Right kidney (tissue), 1 donor: ENCODE measurements at regions not wholly inside any gene's neighbourhood (a gene's known extent, or its start where the extent isn't known, plus 50 kb on each side); places are given as distances from the start of the nearest gene placed in this dataset.

Experiments
- DNase-seq: peaks from one replicate; pipeline ENCODE4 v3.0.0-alpha.2; 2016

DNA sequence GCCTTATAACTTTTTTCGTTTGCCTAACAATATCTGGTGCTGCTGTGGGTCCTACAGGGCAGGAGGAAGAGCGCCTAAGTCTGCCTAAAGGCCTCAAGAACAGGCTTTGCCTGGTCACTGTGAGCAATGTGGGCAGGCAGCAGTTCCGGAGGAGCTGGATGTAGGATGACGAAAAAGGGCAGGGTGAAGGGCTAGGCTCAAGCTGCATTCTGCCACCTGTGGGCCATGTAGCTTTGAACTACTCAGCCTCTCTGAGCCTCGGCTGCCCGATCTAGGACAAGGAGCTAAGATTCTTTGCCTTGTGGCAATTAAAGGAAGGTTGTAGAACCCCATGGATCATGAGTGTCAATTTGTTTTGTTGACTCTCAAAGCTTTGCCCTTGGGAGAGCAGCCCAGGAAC, 57.1 kb upstream of the MAMLD1 start:
- no peak for DNase-seq

DNA sequence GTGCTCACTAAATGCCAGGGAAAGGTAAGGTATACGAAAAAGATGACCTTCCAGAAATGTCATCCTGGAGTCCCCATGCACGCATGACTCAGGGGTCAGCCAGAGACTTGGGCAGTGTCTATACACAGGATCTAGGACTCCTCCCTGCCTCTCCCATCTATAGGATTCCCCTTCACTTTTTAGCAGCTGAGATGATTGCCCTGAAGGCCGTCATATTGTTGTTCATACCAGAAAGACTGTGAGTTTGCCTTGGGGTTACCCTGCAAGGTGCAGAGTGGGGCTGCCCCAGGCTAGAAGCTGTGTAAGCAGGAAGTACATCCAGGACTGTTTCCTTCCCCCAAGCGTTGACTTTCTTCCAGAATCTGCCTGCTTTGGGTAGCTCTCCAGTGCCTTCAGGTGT, 55.1 kb upstream of the MAMLD1 start:
- DNase-seq, result no peak

- no peak for DNase-seq
Observed at GRCh38 chrX:150308532-150309157, 54.5 kb upstream of the MAMLD1 start.

DNA sequence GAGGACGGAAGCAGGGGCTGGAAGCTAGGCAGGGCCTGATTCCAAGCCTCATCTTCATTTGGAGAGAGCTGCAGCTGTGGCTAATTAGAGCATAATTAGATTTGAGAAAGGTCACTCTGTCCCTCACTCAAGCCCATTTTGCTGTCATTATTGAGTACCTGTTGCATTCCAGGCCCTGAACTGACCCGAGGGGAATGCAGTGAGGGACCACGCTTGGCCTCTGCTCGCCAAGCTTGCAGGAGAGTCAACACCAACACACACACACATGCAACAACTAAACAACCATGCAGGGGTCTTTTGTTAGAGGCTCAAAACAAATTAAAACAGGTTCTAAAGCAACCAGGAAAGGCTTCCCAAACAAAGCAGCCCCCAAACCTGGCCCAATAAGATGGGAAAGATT, 52.7 kb upstream of the MAMLD1 start:
- DNase-seq, result no peak

- no peak for DNase-seq
Observed at GRCh38 chrX:150310881-150311280, 52.2 kb upstream of the MAMLD1 start.

- DNase-seq, result no peak
Observed at GRCh38 chrX:150312931-150313330, 50.2 kb upstream of the MAMLD1 start.
